Suppressor macrophage treated with lipopolysaccharide for 1 hour (primary cell): ENCODE measurements at regions not wholly inside any gene's neighbourhood (a gene's known extent, or its start where the extent isn't known, plus 50 kb on each side); places are given as distances from the start of the nearest gene placed in this dataset.

Experiments
- DNase-seq, 3 donors: peaks; one replicate each; pipeline ENCODE4 v3.0.0-alpha.2; 2020 to 2022

DNA sequence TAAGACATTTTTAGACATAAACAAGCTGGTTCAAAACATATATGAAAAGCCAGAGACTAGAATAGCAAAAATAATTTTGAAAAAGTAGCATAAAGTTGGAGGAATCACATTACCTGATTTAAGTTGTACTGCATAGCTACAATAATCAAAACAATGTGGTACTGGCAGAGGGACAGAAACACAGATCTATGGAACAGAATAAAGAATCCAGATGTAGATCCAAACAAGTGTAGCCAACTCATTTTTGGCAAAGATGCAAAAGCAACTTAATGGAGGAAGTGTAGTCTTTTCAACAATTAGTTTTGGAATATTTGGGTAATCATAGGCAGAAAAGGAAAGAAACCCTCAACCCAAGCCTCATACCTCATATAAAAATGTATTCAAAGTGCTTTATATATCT is 278.7 kb upstream of the ZNF521 start:
- no peak for DNase-seq

DNA sequence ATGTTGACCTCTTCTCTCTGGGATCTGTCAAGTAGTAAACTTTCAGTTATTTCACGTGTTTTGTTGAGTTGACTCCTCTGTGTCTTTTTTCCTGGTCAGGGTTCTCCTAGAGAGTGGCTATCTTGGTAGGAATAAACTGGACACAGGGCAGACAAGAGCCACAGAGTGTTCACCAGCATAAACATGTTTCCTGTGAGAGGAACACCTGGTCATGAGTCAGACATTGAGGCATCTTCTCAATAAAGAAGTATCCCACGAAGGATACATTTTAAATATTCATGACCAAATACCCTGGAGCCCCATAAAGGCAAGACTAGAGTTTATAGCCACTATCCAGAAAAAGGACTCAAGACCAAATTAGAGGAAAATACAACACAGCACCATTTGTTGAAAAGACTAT is 269.7 kb upstream of the ZNF521 start:
- DNase-seq, result no peak

DNA sequence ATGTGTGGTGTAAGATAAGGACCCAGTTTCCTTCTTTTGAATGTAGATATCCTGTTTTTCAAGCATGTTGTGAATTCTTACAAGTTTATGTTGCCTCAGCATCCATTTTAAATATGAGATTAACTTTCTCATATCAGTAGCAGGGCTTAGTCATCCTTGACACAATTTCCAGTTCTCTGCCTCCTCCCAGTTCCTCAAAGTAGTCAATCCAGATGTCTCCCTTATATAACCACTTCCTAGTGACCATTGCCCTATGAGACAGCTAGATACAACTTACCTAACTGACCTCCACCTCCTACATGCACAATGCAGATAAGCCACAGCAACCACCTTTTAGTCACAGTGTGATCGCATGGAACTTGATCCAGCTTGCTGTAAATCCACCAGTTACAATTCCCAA is 269.2 kb upstream of the ZNF521 start:
- no peak for DNase-seq

DNA sequence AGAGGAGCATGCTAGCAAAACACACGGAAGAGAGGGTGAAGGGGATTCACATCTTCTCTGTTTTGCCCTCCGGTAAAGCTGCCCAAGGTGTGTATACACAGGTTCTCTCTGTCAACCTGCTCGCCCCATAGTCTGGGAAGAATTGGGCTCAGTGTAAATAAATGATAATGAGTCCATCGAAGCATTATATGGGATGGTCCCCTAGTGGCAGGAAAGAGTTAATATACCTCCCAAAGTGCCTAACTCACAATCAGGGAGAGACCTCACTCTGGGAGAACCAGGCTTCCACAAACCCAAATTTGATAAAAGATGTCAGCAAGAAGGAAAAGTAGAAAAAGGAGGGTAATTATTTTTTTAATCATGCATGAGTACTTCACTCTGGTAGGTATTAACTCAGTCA is 262.2 kb upstream of the ZNF521 start:
- no peak for DNase-seq

DNA sequence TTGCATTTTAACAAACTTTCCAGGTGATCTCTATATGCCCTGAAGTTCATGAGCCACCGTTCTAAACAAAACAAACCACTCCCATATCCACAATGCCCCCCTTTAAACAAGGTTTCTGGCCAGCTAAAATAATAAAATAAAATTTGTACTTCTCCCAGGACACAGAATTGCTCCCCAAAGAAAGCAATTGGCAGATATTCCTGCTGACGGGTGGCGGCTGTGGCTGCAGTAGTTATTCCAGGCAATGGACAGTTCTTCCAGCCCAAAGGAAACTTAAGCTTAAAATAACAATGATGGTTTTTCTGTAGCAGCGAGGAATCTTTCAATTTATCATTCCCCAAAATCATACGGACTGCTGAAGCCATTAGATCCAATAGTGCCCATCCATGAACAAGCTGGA is 260.5 kb upstream of the ZNF521 start:
- no peak for DNase-seq

DNA sequence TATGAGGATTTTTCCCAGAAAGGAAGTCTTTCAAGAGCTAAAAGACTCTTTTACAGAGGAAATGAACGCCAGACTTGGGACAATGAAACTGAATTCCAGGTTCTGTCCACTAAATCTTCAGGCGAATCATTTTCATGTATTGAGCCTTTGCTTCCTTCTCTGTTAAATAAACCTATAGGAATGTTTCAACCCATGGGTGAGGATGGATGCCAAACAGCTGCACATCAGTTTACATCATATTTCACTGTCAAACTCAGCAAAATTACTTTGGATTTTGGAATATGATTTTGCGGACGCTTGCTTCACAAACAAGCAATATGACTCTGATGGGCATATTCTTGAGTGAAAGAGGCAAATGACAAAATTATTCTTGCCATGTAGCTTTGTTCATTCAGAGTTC is 256.1 kb upstream of the ZNF521 start:
- no peak for DNase-seq

DNA sequence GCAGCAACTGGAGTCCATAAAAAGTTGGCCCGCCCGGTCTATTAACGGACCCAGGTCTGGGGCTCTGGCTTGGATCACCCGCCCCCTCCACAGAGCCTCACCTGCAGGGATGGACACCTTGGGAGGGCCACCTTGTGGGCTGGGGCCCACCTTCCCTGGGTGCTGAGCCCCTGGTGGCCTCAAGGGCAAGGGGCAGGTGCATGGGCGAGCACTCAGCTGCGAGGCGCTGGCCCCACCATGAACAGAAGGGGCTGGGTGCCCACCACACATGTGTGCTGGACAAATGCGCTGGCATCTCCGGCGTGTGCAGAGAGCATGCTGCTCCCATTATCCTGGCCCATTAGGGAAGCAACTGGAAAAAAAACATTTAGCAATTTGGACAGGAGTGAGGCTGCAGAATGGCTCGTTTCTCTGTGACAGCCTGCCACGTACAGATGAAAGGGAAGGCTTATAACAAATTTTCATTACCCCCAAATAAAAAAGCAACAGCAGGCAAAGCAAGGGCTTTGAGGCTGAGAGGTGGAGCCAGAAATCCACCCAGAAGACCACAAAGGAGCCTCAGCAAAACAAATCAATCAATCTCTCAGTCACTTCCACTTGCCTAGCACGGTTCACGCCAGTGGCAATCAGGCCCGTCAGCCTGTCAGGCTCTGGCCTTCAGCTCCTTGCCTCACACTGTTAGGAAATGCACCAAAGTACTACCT is 253.1 kb upstream of the ZNF521 start:
- DNase-seq, result no peak

DNA sequence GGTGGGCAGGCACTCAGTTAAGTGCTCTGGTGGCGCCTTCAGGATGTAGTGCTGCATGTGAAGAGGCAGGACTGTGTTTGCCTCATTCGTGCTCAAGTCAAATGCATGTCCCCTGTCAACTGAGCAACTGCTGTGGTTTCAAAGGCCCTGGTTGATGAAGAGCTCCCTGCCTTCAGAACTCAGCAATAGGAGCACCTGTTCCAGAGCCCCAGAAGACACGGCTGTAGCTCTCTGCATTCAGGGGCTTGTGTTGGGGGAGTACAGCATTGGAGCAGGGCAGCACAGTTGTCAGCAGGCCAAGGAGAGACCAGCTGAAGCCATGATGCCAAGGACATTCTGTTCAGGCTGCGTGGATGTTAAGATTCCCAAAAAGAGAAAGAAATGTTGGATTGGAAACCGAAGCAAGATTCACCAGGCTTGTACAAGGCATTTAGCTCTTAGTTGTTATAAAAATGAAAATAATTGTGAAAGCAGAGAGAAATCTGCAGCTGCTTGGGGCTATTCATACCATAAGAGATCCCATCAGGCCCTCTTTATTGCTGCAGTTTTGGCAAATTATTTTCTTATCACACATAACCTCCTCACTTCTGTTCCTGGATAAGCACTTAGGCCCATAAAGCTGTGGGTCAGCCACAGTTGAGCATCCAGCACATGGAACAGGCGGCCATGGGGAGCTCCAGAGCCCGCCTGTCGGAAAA is 252.4 kb upstream of the ZNF521 start:
- DNase-seq, result no peak

DNA sequence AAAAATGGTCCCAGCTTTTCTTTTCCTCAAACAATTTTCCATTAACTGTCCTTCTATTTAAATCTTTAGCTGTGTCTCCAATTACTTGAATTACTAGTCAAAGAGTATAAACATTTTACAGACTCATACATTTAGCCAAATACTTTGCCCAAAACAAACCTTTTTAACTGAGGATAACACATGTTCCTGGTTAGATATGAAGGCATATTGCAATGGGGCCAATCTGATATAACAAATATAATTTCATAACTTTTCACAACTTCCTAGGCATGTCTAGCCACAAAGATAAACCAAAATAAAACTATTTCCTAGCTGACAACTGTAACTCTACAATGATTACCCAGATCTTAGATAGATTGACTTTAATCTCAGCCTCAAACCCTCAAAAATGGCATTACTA is 247.5 kb upstream of the ZNF521 start:
- no peak for DNase-seq

DNA sequence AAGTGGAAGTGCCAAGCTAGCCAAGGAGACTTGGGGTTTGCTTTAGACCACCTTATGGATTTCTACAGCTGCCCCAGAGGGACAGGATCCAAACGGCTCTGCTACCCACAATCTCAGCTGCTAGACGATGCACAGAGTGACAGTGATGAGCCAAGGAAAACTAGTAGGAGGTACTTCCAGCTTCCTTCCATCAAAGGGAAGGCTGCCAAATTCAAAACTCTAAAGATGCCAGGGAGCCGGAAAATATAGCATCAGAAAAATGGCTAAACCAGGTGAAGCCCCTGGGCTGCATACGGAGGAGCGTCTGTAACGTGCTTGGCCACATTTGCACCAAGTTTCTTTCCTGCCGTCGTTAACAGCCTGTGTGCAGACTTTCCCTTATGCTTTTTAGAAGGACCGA is 245.5 kb upstream of the ZNF521 start:
- DNase-seq, result no peak

DNA sequence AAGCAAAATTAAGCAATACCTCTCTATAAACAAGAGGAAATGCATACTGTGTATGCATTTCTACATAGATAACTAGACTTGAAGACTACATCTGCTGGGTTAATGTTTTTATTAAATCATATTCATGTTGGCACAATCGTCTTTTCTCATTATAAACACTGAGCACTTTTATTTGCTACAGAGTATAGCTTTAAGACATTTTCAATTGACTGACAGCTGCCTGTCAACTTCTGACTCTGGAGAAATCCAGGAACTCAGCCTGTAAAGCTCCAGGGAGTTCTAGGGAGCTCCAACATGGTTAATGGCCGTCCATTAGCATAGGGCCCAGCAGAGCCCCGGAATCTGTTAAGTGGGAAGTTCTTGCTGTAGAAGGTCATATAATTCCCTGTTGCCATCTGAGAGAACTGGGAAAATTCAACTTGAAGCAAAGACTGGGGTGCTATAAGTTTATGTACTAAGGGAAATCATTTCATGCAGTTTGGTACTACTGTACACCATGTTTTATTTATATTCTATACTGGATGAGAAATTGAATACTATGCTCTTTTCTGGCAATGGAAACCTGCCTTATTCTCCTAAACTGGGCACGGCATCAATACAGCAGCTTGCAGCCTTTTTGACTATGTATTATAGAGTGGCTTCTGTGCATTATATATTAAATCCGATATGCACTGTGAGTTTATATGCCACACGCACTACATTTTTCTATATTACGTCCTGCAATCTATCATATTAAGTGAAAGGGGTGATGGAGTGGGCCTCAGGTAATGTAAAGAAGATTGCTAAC is 243.5 kb upstream of the ZNF521 start:
- DNase-seq, result no peak

DNA sequence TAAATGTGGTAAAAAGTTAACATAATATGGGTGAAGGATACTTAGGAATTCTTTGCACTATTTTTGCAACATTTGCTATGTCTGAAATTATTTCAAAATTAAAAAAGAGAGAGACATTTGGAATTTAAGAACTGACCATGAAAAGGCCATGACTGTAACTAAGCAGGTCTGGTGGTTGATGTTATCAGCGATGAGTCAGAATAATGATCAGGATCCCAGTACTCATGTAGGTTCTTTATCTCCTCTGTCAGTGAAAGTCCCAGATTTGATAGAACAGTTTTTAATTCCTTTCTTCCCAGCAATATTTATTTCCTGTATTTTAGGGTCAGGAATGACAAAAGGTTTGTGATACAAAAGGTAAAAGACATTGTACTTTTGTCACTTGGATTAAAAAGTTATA is 242.4 kb upstream of the ZNF521 start:
- no peak for DNase-seq

DNA sequence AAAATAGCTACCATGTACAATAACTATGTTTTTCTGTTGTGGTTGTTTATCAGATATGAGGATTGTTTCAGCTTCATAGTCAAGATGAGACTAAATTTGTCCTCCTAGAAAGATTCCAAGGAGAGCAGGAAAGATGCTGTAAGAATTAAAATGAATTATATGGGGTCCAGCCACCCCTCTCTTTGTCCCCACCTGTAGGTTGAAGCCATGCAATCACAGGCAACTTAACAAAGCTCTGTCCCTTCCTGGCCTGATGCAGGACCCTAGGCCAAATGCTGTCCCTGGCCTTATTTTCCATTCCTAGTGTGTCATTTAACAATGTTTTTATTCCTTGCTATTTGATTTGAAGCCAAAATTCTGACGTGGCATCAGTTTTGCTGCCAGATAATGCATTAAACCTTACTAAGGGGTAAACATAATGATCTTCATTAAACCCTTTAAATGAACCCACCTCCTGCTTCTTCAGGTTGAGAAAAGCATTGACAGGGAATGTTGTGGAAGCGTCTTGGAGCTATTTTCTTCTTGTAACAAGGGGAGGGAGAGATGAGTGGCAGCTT is 240.9 kb upstream of the ZNF521 start:
- DNase-seq, result no peak

DNA sequence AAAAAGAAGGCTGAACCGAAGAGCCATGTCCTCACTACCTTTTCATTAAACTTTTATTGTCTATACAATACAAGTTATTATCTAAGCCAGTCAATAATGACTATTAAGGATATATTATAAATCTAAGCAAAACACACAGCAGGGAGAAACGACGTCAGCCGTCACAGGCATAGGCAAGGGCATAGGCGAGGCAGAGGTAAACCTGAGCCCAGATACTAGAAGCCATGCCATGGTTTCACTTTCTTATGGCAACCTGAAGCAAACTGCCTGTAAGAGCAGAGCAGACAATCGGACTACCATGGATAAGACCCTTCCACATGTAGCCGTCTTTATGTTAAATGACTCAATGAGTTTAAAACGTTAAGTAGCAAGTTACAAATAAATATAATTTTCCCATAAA is 238.5 kb upstream of the ZNF521 start:
- DNase-seq, result no peak

DNA sequence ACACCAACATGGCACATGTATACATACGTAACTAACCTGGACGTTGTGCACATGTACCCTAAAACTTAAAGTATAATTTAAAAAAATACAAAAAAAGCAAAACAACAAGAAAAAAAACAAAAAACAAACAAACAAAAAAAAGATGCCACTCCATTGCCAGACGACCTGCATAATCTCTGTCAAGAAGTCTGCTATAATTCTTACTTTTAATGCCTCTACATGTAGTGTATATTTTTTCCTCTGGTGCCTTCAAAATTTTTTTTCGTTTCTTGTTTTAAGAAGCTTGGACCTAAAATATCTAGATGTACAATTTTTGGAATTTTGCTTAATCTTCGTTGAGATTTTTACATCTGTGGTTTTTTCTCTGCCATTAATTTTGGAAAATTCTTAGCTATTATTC is 235.6 kb upstream of the ZNF521 start:
- no peak for DNase-seq

DNA sequence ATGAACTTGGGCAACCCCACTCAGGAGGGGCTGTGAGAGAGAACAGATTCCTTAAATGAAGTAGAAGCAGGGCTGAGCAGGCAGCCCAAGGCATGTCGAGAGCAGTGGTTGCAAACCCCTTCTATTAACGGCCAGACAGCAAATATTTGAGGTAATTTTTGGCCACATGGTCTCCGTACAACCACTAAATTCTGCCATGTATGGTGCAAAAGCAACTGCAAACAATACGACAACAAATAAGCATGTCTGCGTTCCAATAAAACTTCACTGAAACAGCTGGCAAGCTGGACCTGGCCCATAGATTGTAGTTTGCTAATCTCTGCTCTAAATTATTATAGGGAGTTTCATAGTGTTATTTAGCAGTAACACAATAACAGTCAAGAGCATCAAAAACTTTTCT is 217.0 kb upstream of the ZNF521 start:
- DNase-seq, result no peak

DNA sequence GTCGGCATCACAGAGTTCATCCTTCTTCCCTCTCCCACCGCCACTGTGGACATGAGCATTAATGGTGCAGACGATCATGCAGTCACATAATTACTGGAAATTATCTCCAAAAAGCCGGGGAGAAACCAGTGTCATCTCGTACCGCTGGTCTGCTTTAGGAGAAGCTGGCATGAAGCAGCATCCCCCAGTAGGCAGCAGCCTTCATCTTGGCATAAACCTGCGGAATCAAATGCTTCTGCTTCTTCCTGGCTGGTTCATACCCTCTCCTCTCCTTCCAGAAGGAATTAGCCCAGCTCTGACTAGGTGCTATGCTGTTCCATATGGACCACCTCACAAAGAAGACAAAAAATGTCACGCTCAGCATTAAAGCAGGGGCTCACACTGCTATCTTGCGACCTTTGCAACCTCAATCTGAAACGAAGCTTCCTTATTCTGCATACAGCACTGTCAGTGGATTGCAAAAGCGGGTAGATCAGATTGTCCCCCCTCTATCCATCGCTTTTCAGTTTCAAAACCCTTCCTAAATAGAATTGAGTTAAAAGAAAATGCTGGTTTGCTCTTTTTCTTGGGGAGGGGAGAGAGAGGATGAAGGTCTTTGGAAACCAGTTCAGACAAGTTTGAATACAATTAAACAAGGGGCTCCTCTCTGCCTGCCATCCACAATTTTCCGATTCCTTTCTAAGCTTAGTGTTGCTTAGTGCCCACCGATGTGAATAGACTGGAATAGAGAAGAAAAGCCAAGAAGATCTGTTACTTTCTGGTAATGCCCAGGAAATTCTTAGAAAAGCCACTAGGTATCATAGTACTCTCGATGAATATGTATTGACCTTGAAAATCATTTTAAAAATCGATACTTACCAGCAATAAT is 212.1 kb upstream of the ZNF521 start:
- no peak for DNase-seq

DNA sequence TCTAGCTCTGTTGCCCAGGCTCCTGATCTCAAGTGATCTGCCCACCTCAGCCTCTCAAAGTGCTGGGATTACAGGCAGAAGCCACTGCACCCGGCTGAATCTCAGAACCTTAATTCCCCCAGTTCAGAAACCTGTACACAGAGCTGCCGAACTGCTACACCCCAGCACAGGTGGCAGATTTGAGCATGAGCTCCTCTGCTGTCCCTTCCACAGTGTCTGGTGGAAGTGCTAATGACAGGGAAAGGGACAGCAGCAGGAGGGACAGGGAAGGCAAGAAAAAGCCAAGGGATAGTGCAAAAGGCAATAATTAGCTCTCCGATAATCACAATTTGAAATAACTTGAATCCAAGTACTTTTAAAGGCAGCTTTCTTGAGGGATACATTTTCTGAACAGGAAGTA is 211.4 kb upstream of the ZNF521 start:
- no peak for DNase-seq

DNA sequence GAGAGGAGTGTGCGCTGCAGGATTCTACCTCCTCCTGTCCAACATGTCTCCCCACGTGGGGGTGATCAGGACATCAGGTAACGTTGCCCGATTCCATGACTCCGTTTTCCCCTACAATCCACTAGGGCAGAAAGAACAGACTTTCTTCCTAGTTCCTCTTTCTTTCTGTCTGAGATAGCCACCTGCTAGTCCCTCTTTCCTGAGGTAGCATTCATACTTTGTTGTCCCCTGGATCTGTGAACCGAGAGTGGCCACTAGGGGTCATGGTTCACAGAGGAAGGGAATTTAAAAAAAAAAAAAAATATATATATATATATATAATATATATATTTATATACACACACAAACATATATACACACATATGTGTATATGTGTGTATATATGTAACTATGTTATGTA is 210.0 kb upstream of the ZNF521 start:
- DNase-seq, result peak; percentile 27 to 59 (median 30)

DNA sequence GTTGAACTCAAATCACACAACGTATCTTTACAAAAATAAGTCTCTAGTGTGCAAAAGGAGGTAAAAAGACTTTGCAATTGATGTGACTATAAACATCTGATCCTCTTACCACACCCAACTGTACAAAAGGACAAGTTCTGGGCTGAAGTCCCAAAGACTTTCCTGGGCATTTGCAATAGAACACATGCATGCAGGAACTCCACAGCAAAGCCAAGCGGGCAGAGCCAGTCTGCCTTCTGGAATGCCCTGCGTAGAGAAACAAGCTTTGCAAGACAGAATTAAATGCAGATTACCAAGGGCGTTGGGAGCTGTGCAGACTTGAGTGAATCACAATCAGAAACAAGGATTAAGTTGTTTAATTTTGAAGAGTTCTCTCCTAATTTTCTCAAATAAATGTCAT is 208.4 kb upstream of the ZNF521 start:
- no peak for DNase-seq

DNA sequence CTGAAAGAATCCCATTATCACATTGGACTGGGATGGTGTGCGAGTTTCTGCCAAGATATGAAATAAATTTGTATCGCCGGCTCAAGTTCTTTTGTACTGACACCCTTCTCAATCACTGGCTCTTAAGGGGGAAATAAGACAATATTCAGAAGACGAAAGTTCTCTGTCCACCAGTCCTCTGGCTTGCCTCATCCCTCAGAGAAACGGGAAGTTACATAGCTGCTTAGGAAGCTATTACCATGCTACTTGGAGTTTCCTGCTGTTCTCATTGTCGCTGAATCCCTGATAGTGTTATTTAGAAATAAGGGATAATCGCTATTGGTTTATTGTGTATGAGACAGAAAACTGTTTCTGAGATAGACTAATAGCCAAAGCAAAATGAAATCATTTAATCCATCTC is 205.0 kb upstream of the ZNF521 start:
- DNase-seq, result peak; percentile 76 to 84 (median 80)

DNA sequence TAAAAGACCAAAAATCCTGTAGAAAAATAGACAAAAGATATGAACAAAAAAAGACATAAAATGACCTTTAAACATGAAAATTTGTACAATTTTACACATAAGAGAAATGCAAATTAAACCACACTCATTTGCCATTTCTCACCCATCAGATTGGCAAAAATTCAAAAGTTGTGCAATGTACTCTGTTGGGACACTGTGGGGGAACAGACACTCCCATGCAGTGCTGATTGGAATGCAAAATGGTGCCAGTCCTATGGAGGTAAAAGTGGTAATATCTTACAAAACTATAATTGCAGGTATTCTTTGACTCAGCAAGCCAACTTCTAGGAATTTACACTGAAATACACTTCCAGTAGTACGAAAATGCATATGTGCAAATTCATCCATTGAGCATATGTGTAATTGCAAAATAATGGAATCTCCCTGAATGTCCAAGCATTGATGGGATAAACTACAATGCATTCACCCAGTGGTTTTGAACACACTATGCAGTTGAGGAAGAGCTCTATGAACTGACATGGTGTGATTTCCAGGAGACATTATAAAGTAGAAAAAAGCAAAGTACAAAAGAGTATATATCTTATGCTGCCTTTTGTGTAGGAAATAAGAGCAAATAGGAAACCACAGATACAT is 201.8 kb upstream of the ZNF521 start:
- peak; percentile 32 to 51 (median 50) for DNase-seq
